HepG2 (cell line): ENCODE measurements at regions not wholly inside any gene's neighbourhood (a gene's known extent, or its start where the extent isn't known, plus 50 kb on each side); places are given as distances from the start of the nearest gene placed in this dataset.

ENCODE experiments used
- ATAC-seq: fragments of 200-7000 bp; cut with Tn5 transposase; 3 replicates; pipeline ENCODE4 v1.9.1; 2020; ENCODE audit warnings: mild to moderate bottlenecking, moderate library complexity
- BruUV-seq: library from RNA; stranded (reverse); fragments of 400-500 nt; replicated peaks from 2 replicates; lab custom pipeline; 2021; lab: Mats Ljungman, UMichigan
- CTCF ChIA-PET: fragments of 300-600 bp; formaldehyde crosslinking; extraction: SDS; loops from one replicate; lab custom pipeline; 2021; ENCODE audit warnings: low total read pairs, inconsistent platforms, low intra/inter-chr PET ratio; lab: Yijun Ruan, JAX
- POLR2A ChIA-PET: fragments of 350-600 bp; sonication (Branson Sonifier 250); formaldehyde crosslinking; loops from one replicate; lab custom pipeline; 2020; ENCODE audit warnings: antibody characterized with exemption, inconsistent platforms; lab: Yijun Ruan, JAX
- DNase-seq: peaks from one replicate; pipeline ENCODE4 v3.0.0-alpha.2; 2015; ENCODE audit warnings: low spot score
- FAIRE-seq: peaks from 3 replicates; lab custom pipeline; 2011; peaks lifted over from hg19 to GRCh38; lab: Jason Lieb, UNC
- H2AFZ ChIP-seq: one replicate; pipeline ENCODE4 v1.6.1; 2011; ENCODE audit warnings: low read length, inconsistent platforms
- H3K27ac ChIP-seq: fragments of 300-600 bp; 3 replicates; pipeline ENCODE4 v1.8.0; 2011; ENCODE audit warnings: mixed run types, mild to moderate bottlenecking, mixed read lengths, low read length, inconsistent platforms; ENCODE audit not compliant: insufficient read depth; ENCODE audit errors: extremely low read length
- H3K27me3 ChIP-seq, 2 experiments: fragments of 200-600 bp in 1 of 2; 2 replicates in 1 of 2; 3 replicates in 1 of 2; pipeline versions ENCODE4 v1.6.0 to v1.8.0; 2011; ENCODE audit warnings: low read length in 2 of 2, mild to moderate bottlenecking in 2 of 2, moderate library complexity in 2 of 2, inconsistent platforms in 1 of 2; ENCODE audit not compliant: insufficient read depth in 2 of 2, control insufficient read depth in 1 of 2
- H3K36me3 ChIP-seq, 2 experiments: fragments of 200-600 bp in 1 of 2; replicated peaks in 1 of 2; 2 replicates in 1 of 2; 3 replicates in 1 of 2; pipeline versions ENCODE4 v1.5.1 to v1.8.0; 2011; ENCODE audit warnings: low read length in 2 of 2, inconsistent platforms in 1 of 2; ENCODE audit not compliant: insufficient read depth in 2 of 2, control insufficient read depth in 1 of 2
- H3K4me1 ChIP-seq: 2 replicates; pipeline ENCODE4 v1.5.1; 2012; ENCODE audit warnings: low read length, inconsistent platforms; ENCODE audit not compliant: insufficient read depth
- H3K4me2 ChIP-seq: 2 replicates; pipeline ENCODE4 v1.6.0; 2011; ENCODE audit warnings: low read depth, low read length, inconsistent platforms
- H3K4me3 ChIP-seq, 3 experiments: fragments of 200-600 bp in 1 of 3; sonication (generic), shearing (Covaris generic) in 1 of 3; replicated peaks in 1 of 3; 2 replicates each; pipeline ENCODE4 v1.5.1; 2011 to 2016; ENCODE audit warnings: low read length in 3 of 3, inconsistent platforms in 2 of 3, low read depth in 2 of 3, mild to moderate bottlenecking in 2 of 3, control low read depth in 1 of 3, mixed read lengths in 1 of 3; ENCODE audit not compliant: insufficient read depth in 1 of 3
- H3K79me2 ChIP-seq: one replicate; pipeline ENCODE4 v1.6.1; 2011; ENCODE audit warnings: low read length, inconsistent platforms; ENCODE audit not compliant: insufficient read depth
- H3K9ac ChIP-seq: 2 replicates; pipeline ENCODE4 v1.6.0; 2011; ENCODE audit warnings: mild to moderate bottlenecking, low read depth, low read length, inconsistent platforms; ENCODE audit not compliant: insufficient read depth
- H3K9me3 ChIP-seq: 2 replicates; pipeline ENCODE4 v1.5.1; 2012; ENCODE audit warnings: mild to moderate bottlenecking, low read length
- H4K20me1 ChIP-seq: 2 replicates; pipeline ENCODE4 v1.6.0; 2011; ENCODE audit warnings: inconsistent platforms, mild to moderate bottlenecking, low read length, moderate library complexity; ENCODE audit not compliant: insufficient read depth
- FLYWCH1 ChIP-seq: sonication (generic); formaldehyde crosslinking; IDR thresholded peaks from 2 replicates; pipeline ENCODE4 v1.8.1; 2023; ENCODE audit warnings: mild to moderate bottlenecking, missing genetic modification reagents
- LCORL ChIP-seq, 2 experiments: fragments of 450-650 bp in 1 of 2; sonication (generic) in 1 of 2; formaldehyde crosslinking in 1 of 2; IDR thresholded peaks; 2 replicates each; pipeline versions ENCODE4 v1.5.0 to v1.6.1; 2017 to 2020; ENCODE audit warnings: antibody characterized with exemption in 1 of 2, missing genetic modification reagents in 1 of 2
- NFATC3 ChIP-seq: sonication (generic); formaldehyde crosslinking; IDR thresholded peaks from 2 replicates; pipeline ENCODE4 v1.5.1; 2020; ENCODE audit warnings: mild to moderate bottlenecking, missing genetic modification reagents
- NFIB ChIP-seq: sonication (generic); formaldehyde crosslinking; IDR thresholded peaks from 2 replicates; pipeline ENCODE4 v1.9.0; 2021; ENCODE audit warnings: missing genetic modification reagents, mild to moderate bottlenecking, borderline replicate concordance
- TCF12 ChIP-seq, 2 experiments: fragments of 450-650 bp in 1 of 2; sonication (generic) in 1 of 2; formaldehyde crosslinking in 1 of 2; IDR thresholded peaks; 2 replicates each; pipeline versions ENCODE4 v1.6.1 to v1.8.0; 2017 to 2022; ENCODE audit warnings: antibody characterized with exemption in 1 of 2, mild to moderate bottlenecking in 1 of 2, missing genetic modification reagents in 1 of 2, moderate library complexity in 1 of 2
- ZNF317 ChIP-seq: sonication (generic); formaldehyde crosslinking; IDR thresholded peaks from 2 replicates; pipeline ENCODE4 v1.5.0; 2020; ENCODE audit warnings: mild to moderate bottlenecking, missing genetic modification reagents
- ZNF558 ChIP-seq: sonication (generic); formaldehyde crosslinking; IDR thresholded peaks from 2 replicates; pipeline ENCODE4 v1.9.0; 2022; ENCODE audit warnings: mild to moderate bottlenecking, missing genetic modification reagents, borderline replicate concordance
- WGBS: methylation state at CpG from one replicate; pipeline ENCODE4 v1.1.6; 2017; ENCODE audit warnings: low lambda C conversion rate; 5-methylcytosine and 5-hydroxymethylcytosine counted together
- in situ Hi-C: cut with HindIII; loops from 2 replicates; pipeline ENCODE4 v1.10.0; 2017; ENCODE audit warnings: low pct_unique_long_range_greater_than_20kb; ENCODE audit not compliant: extremely low pct_ligation_motif_present
- intact Hi-C: fragments of 100-400 bp; cut with micrococcal nuclease; formaldehyde crosslinking; loops from one replicate; pipeline ENCODE4 v1.10.0; 2022; ENCODE audit not compliant: unreplicated experiment
- TF ChIP-seq, protein P1 (sequence below): sonication (generic); formaldehyde crosslinking; IDR thresholded peaks from 2 replicates; pipeline ENCODE4 v1.8.0; 2022; ENCODE audit warnings: mild to moderate bottlenecking, missing genetic modification reagents, moderate library complexity
- TF ChIP-seq, protein P2 (sequence below): sonication (generic); formaldehyde crosslinking; IDR thresholded peaks from 2 replicates; pipeline ENCODE4 v1.5.0; 2020; ENCODE audit warnings: missing genetic modification reagents
- TF ChIP-seq, protein P3 (sequence below): sonication (generic); formaldehyde crosslinking; IDR thresholded peaks from 2 replicates; pipeline ENCODE4 v1.9.0; 2021; ENCODE audit warnings: mild to moderate bottlenecking, missing genetic modification reagents

DNA sequence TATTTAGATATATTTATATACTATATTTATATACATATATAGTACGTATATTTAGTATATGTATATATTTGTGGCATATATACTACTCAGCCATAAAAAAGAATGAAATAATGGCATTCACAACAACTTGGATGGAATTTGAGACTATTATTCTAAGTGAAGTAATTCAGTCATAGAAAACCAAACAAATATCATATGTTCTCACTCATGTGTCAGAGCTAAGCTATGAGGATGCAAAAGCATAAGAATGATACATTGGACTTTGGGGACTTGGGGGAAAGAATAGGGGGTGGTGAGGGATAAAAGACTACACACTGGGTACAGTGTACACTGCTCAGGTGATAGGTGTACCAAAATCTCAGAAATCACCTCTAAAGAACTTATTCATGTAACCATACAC is 1015.7 kb downstream of the EFNB2 start:
- Histone ChIP-seq H3K9ac (no peak overlapping the region), H2AFZ (no peak overlapping the region), H3K36me3 (no peaks in the 10 kb centered on the region), H3K27ac (no peak overlapping the region)
- in situ Hi-C loops = no loop called here
- no peak for ATAC-seq
- intact Hi-C loops = no loop called here
- POLR2A ChIA-PET = no interaction called here
- TF ChIP-seq, protein P1, sequence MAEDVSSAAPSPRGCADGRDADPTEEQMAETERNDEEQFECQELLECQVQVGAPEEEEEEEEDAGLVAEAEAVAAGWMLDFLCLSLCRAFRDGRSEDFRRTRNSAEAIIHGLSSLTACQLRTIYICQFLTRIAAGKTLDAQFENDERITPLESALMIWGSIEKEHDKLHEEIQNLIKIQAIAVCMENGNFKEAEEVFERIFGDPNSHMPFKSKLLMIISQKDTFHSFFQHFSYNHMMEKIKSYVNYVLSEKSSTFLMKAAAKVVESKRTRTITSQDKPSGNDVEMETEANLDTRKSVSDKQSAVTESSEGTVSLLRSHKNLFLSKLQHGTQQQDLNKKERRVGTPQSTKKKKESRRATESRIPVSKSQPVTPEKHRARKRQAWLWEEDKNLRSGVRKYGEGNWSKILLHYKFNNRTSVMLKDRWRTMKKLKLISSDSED = no peak
- TF ChIP-seq NFATC3 (no peak), ZNF558 (CRISPR knock-in tag) (no peak), ZNF317 (CRISPR knock-in tag) (no peak), FLYWCH1 (CRISPR knock-in tag) (no peak), LCORL (IDR thresholded peaks at IDR 0.05) (no peak), LCORL (CRISPR knock-in tag; IDR thresholded peaks at IDR 0.05) (no peak), TCF12 (IDR thresholded peaks at IDR 0.05) (no peak), TCF12 (CRISPR knock-in tag; IDR thresholded peaks at IDR 0.05) (no peak), NFIB (CRISPR knock-in tag) (no peak)
- TF ChIP-seq, protein P2, sequence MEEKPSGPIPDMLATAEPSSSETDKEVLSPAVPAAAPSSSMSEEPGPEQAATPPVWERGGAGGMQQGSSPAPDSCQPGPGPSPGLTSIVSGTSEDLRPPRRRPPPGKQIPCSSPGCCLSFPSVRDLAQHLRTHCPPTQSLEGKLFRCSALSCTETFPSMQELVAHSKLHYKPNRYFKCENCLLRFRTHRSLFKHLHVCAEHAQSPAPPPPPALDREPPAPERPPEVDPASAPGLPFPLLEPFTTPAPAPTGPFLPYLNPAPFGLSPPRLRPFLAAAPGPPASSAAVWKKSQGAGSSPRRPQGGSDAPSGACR = no peak
- TF ChIP-seq, protein P3, sequence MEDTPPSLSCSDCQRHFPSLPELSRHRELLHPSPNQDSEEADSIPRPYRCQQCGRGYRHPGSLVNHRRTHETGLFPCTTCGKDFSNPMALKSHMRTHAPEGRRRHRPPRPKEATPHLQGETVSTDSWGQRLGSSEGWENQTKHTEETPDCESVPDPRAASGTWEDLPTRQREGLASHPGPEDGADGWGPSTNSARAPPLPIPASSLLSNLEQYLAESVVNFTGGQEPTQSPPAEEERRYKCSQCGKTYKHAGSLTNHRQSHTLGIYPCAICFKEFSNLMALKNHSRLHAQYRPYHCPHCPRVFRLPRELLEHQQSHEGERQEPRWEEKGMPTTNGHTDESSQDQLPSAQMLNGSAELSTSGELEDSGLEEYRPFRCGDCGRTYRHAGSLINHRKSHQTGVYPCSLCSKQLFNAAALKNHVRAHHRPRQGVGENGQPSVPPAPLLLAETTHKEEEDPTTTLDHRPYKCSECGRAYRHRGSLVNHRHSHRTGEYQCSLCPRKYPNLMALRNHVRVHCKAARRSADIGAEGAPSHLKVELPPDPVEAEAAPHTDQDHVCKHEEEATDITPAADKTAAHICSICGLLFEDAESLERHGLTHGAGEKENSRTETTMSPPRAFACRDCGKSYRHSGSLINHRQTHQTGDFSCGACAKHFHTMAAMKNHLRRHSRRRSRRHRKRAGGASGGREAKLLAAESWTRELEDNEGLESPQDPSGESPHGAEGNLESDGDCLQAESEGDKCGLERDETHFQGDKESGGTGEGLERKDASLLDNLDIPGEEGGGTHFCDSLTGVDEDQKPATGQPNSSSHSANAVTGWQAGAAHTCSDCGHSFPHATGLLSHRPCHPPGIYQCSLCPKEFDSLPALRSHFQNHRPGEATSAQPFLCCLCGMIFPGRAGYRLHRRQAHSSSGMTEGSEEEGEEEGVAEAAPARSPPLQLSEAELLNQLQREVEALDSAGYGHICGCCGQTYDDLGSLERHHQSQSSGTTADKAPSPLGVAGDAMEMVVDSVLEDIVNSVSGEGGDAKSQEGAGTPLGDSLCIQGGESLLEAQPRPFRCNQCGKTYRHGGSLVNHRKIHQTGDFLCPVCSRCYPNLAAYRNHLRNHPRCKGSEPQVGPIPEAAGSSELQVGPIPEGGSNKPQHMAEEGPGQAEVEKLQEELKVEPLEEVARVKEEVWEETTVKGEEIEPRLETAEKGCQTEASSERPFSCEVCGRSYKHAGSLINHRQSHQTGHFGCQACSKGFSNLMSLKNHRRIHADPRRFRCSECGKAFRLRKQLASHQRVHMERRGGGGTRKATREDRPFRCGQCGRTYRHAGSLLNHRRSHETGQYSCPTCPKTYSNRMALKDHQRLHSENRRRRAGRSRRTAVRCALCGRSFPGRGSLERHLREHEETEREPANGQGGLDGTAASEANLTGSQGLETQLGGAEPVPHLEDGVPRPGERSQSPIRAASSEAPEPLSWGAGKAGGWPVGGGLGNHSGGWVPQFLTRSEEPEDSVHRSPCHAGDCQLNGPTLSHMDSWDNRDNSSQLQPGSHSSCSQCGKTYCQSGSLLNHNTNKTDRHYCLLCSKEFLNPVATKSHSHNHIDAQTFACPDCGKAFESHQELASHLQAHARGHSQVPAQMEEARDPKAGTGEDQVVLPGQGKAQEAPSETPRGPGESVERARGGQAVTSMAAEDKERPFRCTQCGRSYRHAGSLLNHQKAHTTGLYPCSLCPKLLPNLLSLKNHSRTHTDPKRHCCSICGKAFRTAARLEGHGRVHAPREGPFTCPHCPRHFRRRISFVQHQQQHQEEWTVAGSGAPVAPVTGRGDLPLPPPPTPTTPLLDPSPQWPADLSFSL = no peak
- TF ChIP-seq, all 625 proteins: peak for 0
- Histone ChIP-seq H3K9me3 (peaks cover 14% of the 10 kb centered on the region), H3K4me3 (no peak overlapping the region), H4K20me1 (no peaks in the 10 kb centered on the region), H3K4me1 (no peaks in the 10 kb centered on the region), H3K27me3 (no peaks in the 10 kb centered on the region), H3K4me2 (no peak overlapping the region), H3K79me2 (no peaks in the 10 kb centered on the region)
- FAIRE-seq (no peak), DNase-seq (no peak)
- WGBS = 6% methylated on average over 1 of the region's 1 CpG
- no TSS peak for BruUV-seq
- CTCF ChIA-PET = no interaction called here
